ENCODE measurements at regions not wholly inside any gene's neighbourhood (a gene's known extent, or its start where the extent isn't known, plus 50 kb on each side); places are given as distances from the start of the nearest gene placed in this dataset.

DNA sequence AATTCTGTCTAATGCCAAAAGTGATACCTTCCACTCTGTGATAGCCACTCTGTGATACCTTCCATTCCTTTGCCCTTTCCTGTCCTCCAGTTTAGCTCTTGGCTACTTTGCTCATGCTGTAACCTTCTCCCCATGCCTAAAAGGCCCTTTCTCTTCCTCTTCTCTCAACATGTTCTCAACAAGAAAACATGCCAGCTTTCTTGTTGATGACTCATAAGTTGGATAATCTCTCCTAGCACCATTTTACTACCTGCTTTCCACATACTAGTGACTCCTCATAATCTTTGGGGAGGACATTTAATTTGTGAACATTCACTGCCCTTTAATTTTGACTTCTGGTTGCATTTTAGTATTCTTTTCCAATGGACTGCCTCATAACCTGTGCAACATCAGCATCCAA, 55.9 kb upstream of the NT5C1B start:
- no peaks in the 10 kb centered on the region for H3K27me3 ChIP-seq (ENCODE audit: low read length)
- DNase-seq: peak; percentile 8
- BruUV-seq (replicated peaks): no TSS peak
- no peak overlapping the region for H2AFZ ChIP-seq (ENCODE audit: low read length)
- no peak for ATAC-seq
- ChIA-PET CTCF (no interaction called here), POLR2A (ENCODE audit: unreplicated experiment) (no interaction called here)
- TF ChIP-seq EZH2 (IDR thresholded peaks at IDR 0.05; ENCODE audit: low read length, unreplicated experiment) (no peak), EZH2phosphoT487 (IDR thresholded peaks at IDR 0.05; ENCODE audit: borderline replicate concordance, low read length) (no peak)
- TF ChIP-seq, protein P1, sequence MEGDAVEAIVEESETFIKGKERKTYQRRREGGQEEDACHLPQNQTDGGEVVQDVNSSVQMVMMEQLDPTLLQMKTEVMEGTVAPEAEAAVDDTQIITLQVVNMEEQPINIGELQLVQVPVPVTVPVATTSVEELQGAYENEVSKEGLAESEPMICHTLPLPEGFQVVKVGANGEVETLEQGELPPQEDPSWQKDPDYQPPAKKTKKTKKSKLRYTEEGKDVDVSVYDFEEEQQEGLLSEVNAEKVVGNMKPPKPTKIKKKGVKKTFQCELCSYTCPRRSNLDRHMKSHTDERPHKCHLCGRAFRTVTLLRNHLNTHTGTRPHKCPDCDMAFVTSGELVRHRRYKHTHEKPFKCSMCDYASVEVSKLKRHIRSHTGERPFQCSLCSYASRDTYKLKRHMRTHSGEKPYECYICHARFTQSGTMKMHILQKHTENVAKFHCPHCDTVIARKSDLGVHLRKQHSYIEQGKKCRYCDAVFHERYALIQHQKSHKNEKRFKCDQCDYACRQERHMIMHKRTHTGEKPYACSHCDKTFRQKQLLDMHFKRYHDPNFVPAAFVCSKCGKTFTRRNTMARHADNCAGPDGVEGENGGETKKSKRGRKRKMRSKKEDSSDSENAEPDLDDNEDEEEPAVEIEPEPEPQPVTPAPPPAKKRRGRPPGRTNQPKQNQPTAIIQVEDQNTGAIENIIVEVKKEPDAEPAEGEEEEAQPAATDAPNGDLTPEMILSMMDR (conservative IDR thresholded peaks at IDR 0.05; ENCODE audit: low read depth, low read length): no peak
- H3K4me1 ChIP-seq (ENCODE audit: insufficient read depth, low read length): no peaks in the 10 kb centered on the region
- no peaks in the 10 kb centered on the region for H3K9me3 ChIP-seq (ENCODE audit: low read length)
- H3K4me3 ChIP-seq (ENCODE audit: low read length): no peak overlapping the region
- no peaks in the 10 kb centered on the region for H3K9me2 ChIP-seq (replicated peaks; ENCODE audit: low read length)
- H3K27ac ChIP-seq (ENCODE audit: low read length): no peak overlapping the region
- no peak overlapping the region for H3K4me2 ChIP-seq (ENCODE audit: low read length)
- H3K79me2 ChIP-seq (ENCODE audit: low read length): no peaks in the 10 kb centered on the region
- no peaks in the 10 kb centered on the region for H4K20me1 ChIP-seq (ENCODE audit: low read length)
- no peak overlapping the region for H3K9ac ChIP-seq (ENCODE audit: low read length)
- intact Hi-C loops (cut with micrococcal nuclease): no loop called here
- no peaks in the 10 kb centered on the region for H3K36me3 ChIP-seq (ENCODE audit: low read depth, low read length)
- H3F3A ChIP-seq (ENCODE audit: low read length, unreplicated experiment): no peaks in the 10 kb centered on the region

DNA sequence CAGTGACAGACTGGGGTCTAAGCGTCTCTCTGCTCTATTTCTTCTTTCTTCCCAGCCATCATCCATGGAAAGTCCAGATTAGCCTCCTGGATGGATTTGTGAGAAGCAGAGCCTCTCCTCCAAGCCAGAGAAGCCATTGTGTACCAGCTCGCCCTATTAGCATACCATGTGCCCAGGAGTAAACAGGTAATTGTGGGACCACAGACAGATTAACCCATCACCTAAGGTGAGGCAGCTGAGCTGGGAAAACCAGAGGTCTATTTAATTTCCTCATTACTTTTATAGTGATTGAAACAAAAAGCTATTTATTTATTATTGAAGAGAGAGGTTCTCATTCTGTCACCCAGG, 54.7 kb upstream of the NT5C1B start:
- H3K36me3 ChIP-seq (ENCODE audit: low read depth, low read length): no peaks in the 10 kb centered on the region
- H3F3A ChIP-seq (ENCODE audit: low read length, unreplicated experiment): no peaks in the 10 kb centered on the region
- intact Hi-C loops (cut with micrococcal nuclease): no loop called here
- BruUV-seq (replicated peaks): no TSS peak
- no peak overlapping the region for H3K27ac ChIP-seq (ENCODE audit: low read length)
- H4K20me1 ChIP-seq (ENCODE audit: low read length): no peaks in the 10 kb centered on the region
- H3K4me1 ChIP-seq (ENCODE audit: insufficient read depth, low read length): no peaks in the 10 kb centered on the region
- TF ChIP-seq EZH2phosphoT487 (IDR thresholded peaks at IDR 0.05; ENCODE audit: borderline replicate concordance, low read length) (no peak), EZH2 (IDR thresholded peaks at IDR 0.05; ENCODE audit: low read length, unreplicated experiment) (no peak)
- TF ChIP-seq, protein P1 (conservative IDR thresholded peaks at IDR 0.05; ENCODE audit: low read depth, low read length): no peak
- CTCF ChIA-PET: no interaction called here
- no peak overlapping the region for H3K4me3 ChIP-seq (ENCODE audit: low read length)
- no peak overlapping the region for H3K9ac ChIP-seq (ENCODE audit: low read length)
- no peak for DNase-seq
- POLR2A ChIA-PET (ENCODE audit: unreplicated experiment): no interaction called here
- ATAC-seq: no peak
- H3K27me3 ChIP-seq (ENCODE audit: low read length): no peaks in the 10 kb centered on the region
- H3K79me2 ChIP-seq (ENCODE audit: low read length): no peaks in the 10 kb centered on the region
- no peak overlapping the region for H2AFZ ChIP-seq (ENCODE audit: low read length)
- no peaks in the 10 kb centered on the region for H3K9me3 ChIP-seq (ENCODE audit: low read length)
- no peaks in the 10 kb centered on the region for H3K9me2 ChIP-seq (replicated peaks; ENCODE audit: low read length)
- H3K4me2 ChIP-seq (ENCODE audit: low read length): no peak overlapping the region

DNA sequence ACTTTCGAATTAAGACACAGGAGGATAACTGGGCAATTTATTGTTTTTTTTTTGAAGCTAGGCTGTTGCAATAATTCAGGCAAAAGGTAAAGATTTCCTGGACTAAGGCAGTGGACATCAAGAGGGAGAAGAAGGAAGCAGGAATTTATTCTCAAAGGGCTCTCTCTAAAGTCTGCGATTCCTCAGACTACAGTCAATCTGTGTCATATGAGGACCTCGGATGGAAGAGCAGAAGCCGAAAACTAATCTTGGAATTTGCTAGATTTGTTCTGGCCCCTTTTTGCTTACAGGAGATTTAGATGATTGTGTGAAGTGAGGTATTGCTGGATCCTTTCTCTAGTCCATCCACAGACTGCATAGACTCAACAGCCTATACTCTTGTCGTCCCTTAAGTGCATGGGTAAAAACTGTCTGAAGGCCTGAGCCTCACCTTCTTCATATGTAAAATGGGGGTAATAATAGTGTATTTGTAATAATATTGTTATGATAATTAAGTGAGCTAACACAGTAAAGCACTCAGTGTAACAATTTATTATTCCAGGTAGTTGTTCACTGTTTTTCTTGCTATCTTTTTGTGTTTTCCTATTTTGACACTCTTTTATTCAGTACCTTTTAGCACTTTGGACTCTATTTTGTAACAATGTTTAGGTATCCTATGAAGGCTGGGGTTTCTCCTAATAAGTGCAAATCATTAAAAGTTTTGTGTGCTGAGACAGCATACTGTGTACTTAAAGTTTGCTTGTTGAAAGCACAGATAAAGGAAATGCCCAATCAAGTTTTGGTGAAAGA, 54.2 kb upstream of the NT5C1B start:
- no TSS peak for BruUV-seq (replicated peaks)
- CTCF ChIA-PET: no interaction called here

More for the DNA sequence above, 54.2 kb upstream of the NT5C1B start:
- no peak for DNase-seq
- intact Hi-C loops (cut with micrococcal nuclease): no loop called here
- Histone ChIP-seq H3K79me2 (ENCODE audit: low read length) (no peaks in the 10 kb centered on the region), H3K9ac (ENCODE audit: low read length) (no peak overlapping the region), H3K9me3 (ENCODE audit: low read length) (no peaks in the 10 kb centered on the region), H2AFZ (ENCODE audit: low read length) (no peak overlapping the region), H3K27me3 (ENCODE audit: low read length) (no peaks in the 10 kb centered on the region), H3K4me3 (ENCODE audit: low read length) (no peak overlapping the region), H3K36me3 (ENCODE audit: low read depth, low read length) (no peaks in the 10 kb centered on the region), H3K27ac (ENCODE audit: low read length) (no peak overlapping the region), H3K4me2 (ENCODE audit: low read length) (no peak overlapping the region), H4K20me1 (ENCODE audit: low read length) (no peaks in the 10 kb centered on the region), H3K9me2 (replicated peaks; ENCODE audit: low read length) (no peaks in the 10 kb centered on the region), H3F3A (ENCODE audit: low read length, unreplicated experiment) (no peaks in the 10 kb centered on the region), H3K4me1 (ENCODE audit: insufficient read depth, low read length) (no peaks in the 10 kb centered on the region)
- TF ChIP-seq, protein P1 (conservative IDR thresholded peaks at IDR 0.05; ENCODE audit: low read depth, low read length): no peak
- TF ChIP-seq EZH2 (IDR thresholded peaks at IDR 0.05; ENCODE audit: low read length, unreplicated experiment) (no peak), EZH2phosphoT487 (IDR thresholded peaks at IDR 0.05; ENCODE audit: borderline replicate concordance, low read length) (no peak)
- POLR2A ChIA-PET (ENCODE audit: unreplicated experiment): no interaction called here
- ATAC-seq: no peak
